SJCRH30 (cell line): ENCODE measurements at regions not wholly inside any gene's neighbourhood (a gene's known extent, or its start where the extent isn't known, plus 50 kb on each side); places are given as distances from the start of the nearest gene placed in this dataset.

ENCODE experiments used
- DNase-seq, 2 experiments: peaks; one replicate each; pipeline ENCODE4 v3.0.0-alpha.2; 2015 to 2020
- H3K27ac ChIP-seq: fragments of 250-450 bp; sonication (Bioruptor Pico); 2 replicates; pipeline ENCODE4 v1.5.1; 2020; ENCODE audit warnings: mild to moderate bottlenecking, moderate library complexity
- H3K27me3 ChIP-seq: fragments of 250-450 bp; sonication (Bioruptor Pico); 2 replicates; pipeline ENCODE4 v1.5.1; 2020; ENCODE audit warnings: mild to moderate bottlenecking, moderate library complexity
- H3K36me3 ChIP-seq: fragments of 250-450 bp; sonication (Bioruptor Pico); 2 replicates; pipeline ENCODE4 v1.5.1; 2020; ENCODE audit warnings: mild to moderate bottlenecking, moderate library complexity
- H3K4me1 ChIP-seq: fragments of 250-450 bp; sonication (Bioruptor Pico); 2 replicates; pipeline ENCODE4 v1.5.1; 2020; ENCODE audit warnings: mild to moderate bottlenecking, moderate library complexity
- H3K4me3 ChIP-seq: fragments of 250-450 bp; sonication (Bioruptor Pico); 2 replicates; pipeline ENCODE4 v1.5.1; 2020; ENCODE audit warnings: mild to moderate bottlenecking, moderate library complexity
- H3K9me3 ChIP-seq: fragments of 250-450 bp; sonication (Bioruptor Pico); replicated peaks from 2 replicates; pipeline ENCODE4 v1.5.1; 2020; ENCODE audit warnings: mild to moderate bottlenecking, moderate library complexity

DNA sequence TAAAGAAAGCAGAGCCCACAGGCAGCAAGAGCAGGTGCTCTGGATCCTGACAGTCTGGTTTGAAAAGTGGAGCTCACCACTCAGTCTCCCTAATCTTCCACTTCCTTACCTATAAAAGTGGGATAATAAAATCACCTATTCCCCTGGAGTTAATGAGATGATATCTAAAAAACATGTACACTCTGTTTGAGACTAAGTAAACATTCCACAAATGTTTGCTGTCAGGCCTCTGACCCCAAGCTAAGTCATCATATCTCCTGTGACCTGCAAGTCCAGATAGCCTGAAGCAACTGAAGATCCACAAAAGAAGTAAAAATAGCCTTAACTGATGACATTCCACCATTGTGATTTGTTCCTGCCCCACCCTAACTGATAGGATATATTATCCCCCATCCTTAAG is 1324.5 kb downstream of the XPNPEP1 start:
- no peak overlapping the region for H3K4me3 ChIP-seq
- DNase-seq: no peak
- H3K9me3 ChIP-seq: no peaks in the 10 kb centered on the region
- no peaks in the 10 kb centered on the region for H3K4me1 ChIP-seq
- no peak overlapping the region for H3K27ac ChIP-seq
- no peaks in the 10 kb centered on the region for H3K27me3 ChIP-seq
- H3K36me3 ChIP-seq: no peaks in the 10 kb centered on the region

DNA sequence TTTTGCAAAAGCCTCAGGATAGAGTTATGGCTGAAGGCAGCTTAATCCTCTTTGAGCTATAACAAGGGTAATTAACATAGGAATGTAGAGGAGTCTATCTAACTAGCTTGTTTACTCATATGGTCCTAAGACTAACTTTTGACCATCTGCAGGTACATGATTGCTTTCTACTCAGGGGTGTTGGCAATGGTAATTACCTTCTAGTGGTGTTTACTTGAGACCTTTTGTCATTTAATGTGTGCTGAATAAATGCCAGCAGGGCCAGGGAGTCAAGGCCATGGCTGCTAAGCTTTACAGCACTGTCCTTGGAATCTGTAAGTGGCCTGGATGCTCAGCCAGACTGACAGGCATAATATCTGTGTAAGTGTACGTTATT is 1325.0 kb downstream of the XPNPEP1 start:
- H3K36me3 ChIP-seq: no peaks in the 10 kb centered on the region
- H3K4me3 ChIP-seq: no peak overlapping the region
- no peaks in the 10 kb centered on the region for H3K9me3 ChIP-seq
- no peaks in the 10 kb centered on the region for H3K4me1 ChIP-seq
- H3K27ac ChIP-seq: no peak overlapping the region
- no peaks in the 10 kb centered on the region for H3K27me3 ChIP-seq
- DNase-seq: no peak

DNA sequence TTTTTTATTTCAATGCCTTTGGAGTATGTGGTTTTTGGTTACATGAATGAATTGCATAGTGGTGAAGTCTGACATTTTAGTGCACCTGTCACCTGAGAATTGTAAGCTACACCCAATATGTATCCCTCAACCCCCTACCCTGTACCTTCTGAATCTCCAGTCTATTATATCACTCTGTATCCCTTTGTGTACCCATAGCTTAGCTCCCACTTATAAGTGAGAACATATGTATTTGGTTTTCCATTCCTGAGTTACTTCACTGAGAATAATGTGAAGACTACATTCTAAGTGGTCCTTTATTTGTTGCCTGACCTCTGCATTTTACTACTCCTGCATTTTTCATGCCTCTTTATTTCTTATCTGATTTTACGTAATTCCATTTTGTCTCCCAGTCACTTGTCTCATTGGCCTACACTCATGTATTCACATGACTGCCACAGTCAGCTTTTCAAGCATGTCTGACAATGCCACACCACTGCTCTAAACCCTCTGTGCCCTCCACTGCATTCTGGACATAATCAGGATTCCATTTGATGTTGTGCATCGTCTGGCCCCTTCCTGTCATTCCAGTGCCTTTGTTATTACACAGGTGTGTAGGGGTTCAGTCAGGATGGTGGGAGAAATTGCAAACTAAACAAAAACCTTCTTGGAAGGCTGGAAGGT is 1325.5 kb downstream of the XPNPEP1 start:
- H3K27ac ChIP-seq: no peak overlapping the region

DNA sequence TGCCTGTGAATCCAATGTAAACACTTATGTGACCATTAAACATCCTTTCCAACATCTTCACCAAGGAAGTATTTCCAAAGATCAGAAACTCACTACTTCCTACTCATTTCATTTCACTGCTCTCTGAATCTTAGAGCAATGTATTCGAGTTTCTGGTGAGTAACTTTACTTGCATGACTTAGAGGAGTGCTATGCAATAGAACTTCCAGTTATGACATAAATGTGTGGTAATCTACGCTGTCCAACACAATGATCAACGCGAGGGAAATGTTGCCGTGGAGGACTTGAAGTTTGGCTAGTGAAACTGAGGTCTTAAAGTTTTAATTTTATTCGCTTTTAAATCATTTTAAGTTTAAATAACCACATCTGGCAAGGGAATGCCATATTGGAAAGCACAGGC is 1326.3 kb downstream of the XPNPEP1 start:
- H3K27me3 ChIP-seq: no peaks in the 10 kb centered on the region
- no peaks in the 10 kb centered on the region for H3K36me3 ChIP-seq
- no peaks in the 10 kb centered on the region for H3K4me1 ChIP-seq
- DNase-seq: no peak
- H3K9me3 ChIP-seq: no peaks in the 10 kb centered on the region
- H3K27ac ChIP-seq: no peak overlapping the region
- no peak overlapping the region for H3K4me3 ChIP-seq

More for the DNA sequence above, 1325.5 kb downstream of the XPNPEP1 start:
- H3K4me1 ChIP-seq: no peaks in the 10 kb centered on the region
- H3K4me3 ChIP-seq: no peak overlapping the region
- no peaks in the 10 kb centered on the region for H3K9me3 ChIP-seq
- no peaks in the 10 kb centered on the region for H3K36me3 ChIP-seq
- DNase-seq: no peak
- H3K27me3 ChIP-seq: no peaks in the 10 kb centered on the region

DNA sequence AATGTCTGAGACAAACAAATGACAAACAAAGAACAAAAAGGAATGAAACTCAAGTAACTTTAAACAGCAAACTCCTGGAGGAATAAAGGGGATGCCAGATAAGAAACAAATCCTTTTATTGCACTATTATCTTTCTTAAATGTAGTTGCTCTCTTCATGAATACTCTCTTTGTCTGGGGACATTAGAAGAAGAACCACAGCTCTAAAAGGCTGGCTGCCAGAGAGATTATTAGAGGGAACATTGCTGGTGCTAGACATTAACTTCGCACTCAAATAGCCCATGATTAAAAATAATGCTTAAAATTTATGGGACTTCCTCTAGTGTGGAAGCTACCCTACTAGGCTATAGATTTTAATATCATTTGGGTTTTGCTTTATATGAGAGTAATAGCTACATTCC is 1330.4 kb downstream of the XPNPEP1 start:
- Histone ChIP-seq H3K9me3 (no peaks in the 10 kb centered on the region), H3K4me1 (no peaks in the 10 kb centered on the region), H3K27ac (no peak overlapping the region), H3K4me3 (no peak overlapping the region), H3K36me3 (no peaks in the 10 kb centered on the region), H3K27me3 (no peaks in the 10 kb centered on the region)
- no peak for DNase-seq

DNA sequence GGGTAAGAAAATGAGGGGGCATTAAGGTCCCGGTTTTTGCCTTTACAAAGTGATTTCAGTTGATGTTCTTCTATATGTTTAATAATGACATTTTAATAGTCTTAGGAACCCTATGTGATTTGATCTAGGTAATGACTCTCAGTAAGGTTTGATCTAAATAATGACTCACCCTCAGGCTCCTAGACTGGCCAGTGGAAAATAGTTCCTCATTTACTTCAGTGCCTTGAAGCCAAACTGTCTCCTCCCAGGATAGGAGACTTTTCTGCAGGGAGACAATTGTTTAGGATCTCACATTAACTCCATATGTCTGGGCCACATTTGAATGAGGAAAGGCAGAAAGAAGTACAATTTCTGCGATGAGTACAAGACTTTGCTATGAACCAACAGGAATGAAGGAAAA is 1331.9 kb downstream of the XPNPEP1 start:
- no peak for DNase-seq
- H3K4me3 ChIP-seq: no peak overlapping the region
- no peaks in the 10 kb centered on the region for H3K27me3 ChIP-seq
- H3K4me1 ChIP-seq: no peaks in the 10 kb centered on the region
- no peaks in the 10 kb centered on the region for H3K9me3 ChIP-seq
- no peak overlapping the region for H3K27ac ChIP-seq
- no peaks in the 10 kb centered on the region for H3K36me3 ChIP-seq

DNA sequence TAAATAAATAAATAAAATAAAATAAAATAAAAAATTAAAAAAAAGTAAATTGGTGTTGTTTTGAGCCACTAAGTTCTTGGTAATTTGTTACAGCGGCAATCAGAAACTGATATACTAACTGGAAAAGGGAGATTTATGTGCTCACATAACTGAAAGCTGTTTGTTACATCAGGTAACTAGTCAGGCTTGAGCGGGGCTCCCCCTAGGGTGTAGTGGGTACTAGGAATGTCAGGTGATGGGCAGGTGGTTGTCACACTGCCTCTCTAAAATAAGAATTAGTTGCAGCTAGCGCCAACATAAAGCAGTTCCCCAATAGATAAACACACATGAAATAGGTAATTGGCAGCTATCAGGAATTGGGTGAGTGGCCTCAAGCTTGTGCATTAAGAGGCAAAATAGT is 1336.9 kb downstream of the XPNPEP1 start:
- DNase-seq: no peak
- Histone ChIP-seq H3K9me3 (no peaks in the 10 kb centered on the region), H3K27ac (no peak overlapping the region), H3K4me3 (no peak overlapping the region), H3K36me3 (no peaks in the 10 kb centered on the region), H3K4me1 (no peaks in the 10 kb centered on the region), H3K27me3 (no peaks in the 10 kb centered on the region)

DNA sequence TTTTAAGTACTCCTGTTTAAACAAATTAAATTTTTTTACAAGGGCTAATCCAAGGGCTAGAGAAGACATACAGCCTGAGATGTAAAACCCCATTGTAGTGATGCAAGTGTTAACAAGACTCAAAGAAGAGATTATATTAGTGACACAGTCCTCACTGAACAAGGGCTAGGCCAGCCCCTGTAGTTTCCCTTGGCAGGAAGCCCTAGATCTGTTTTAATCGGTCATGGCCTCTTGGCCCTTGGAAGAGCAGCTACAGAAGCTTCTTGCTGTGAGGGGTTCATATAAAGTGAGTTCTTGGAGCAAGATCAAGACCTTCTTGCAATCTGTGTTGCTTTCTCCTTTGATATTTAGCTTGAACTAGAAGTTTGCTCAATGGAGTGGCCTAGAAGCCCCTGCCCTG is 1339.4 kb downstream of the XPNPEP1 start:
- Histone ChIP-seq H3K36me3 (no peaks in the 10 kb centered on the region), H3K27ac (no peak overlapping the region), H3K4me1 (no peaks in the 10 kb centered on the region), H3K9me3 (no peaks in the 10 kb centered on the region), H3K27me3 (no peaks in the 10 kb centered on the region), H3K4me3 (no peak overlapping the region)
- DNase-seq: no peak

DNA sequence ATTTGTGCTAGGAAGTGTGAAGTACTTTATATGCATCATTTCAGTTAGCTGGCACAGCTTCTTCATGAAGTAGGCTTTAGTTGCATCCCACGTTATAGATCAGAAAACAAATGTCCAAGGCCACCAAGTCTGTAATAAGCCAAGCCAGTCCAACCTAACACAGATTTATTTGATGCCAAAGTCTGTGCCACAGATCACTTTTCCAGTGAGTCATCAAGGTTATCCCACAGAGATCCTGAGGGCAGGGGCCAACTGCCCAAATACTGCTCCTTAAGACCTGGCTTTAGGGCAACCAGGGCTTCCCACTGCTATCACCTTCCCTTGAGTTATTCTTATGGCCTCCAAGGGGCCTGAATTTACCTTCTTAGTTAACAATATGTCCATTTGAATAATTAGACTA is 1340.4 kb downstream of the XPNPEP1 start:
- no peak for DNase-seq
- no peaks in the 10 kb centered on the region for H3K4me1 ChIP-seq
- no peak overlapping the region for H3K27ac ChIP-seq
- no peaks in the 10 kb centered on the region for H3K36me3 ChIP-seq
- H3K9me3 ChIP-seq: no peaks in the 10 kb centered on the region
- H3K4me3 ChIP-seq: no peak overlapping the region
- H3K27me3 ChIP-seq: no peaks in the 10 kb centered on the region

DNA sequence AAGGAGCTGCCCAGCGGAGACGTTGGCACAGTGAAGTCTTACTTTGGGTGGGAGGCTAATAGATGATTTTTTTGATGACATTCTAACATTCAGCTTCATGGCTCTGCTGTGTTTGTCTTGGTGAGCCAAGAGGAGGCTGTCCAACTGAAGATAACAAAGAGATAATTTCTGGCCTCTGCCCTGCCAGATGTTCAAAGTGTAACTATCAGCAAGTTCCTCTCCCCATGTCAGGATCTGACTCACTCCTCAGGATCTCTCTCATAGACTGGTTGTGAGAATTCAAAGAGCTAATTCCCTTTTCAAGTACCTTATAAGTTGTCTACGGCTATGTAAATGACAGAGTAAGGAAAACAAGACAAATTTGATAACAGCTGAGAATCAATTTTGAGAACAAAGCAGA is 1340.9 kb downstream of the XPNPEP1 start:
- Histone ChIP-seq H3K4me3 (no peak overlapping the region), H3K36me3 (no peaks in the 10 kb centered on the region), H3K27ac (no peak overlapping the region), H3K9me3 (no peaks in the 10 kb centered on the region), H3K27me3 (no peaks in the 10 kb centered on the region), H3K4me1 (no peaks in the 10 kb centered on the region)
- DNase-seq: no peak

DNA sequence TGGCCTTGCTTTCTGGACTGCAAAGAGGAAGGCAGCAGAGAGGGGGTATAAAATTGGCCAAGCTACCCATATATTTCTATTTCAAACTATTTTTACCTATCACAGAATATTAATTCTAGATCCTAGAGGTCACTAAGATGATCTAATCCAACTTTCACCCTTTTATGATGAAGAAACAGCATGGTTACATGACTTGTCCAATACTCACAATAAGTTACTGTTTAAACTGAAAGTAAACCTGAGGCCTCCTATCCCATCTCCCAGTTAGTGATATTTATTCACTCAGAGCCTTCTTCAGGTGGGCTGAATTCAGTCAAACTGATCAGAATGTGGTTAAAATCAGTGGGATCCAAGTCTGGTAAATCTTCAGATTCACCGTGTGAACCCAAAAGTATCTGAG is 1345.1 kb downstream of the XPNPEP1 start:
- Histone ChIP-seq H3K27ac (no peak overlapping the region), H3K9me3 (no peaks in the 10 kb centered on the region), H3K36me3 (no peaks in the 10 kb centered on the region), H3K27me3 (no peaks in the 10 kb centered on the region), H3K4me3 (no peak overlapping the region), H3K4me1 (no peaks in the 10 kb centered on the region)
- DNase-seq: no peak

DNA sequence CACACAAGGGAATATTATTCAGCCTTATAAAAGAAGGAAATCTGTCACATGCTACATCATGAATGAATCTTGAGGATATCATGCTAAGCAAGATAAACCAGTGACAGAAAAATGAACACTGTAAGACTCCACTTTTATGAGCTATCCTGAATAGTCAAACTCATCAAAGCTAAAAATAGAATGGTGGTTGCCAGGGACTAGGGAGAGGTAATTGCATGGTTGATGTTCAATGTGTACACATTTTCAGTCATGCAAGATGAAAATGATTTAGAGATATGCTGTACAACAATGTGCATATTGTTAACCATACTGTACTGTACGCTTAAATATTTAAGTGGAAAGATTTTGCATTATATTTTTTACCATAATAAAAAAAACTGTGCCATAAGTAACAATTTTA is 1349.1 kb downstream of the XPNPEP1 start:
- no peaks in the 10 kb centered on the region for H3K4me1 ChIP-seq
- DNase-seq: no peak
- H3K36me3 ChIP-seq: no peaks in the 10 kb centered on the region
- H3K27ac ChIP-seq: no peak overlapping the region
- H3K9me3 ChIP-seq: no peaks in the 10 kb centered on the region
- no peak overlapping the region for H3K4me3 ChIP-seq
- no peaks in the 10 kb centered on the region for H3K27me3 ChIP-seq

DNA sequence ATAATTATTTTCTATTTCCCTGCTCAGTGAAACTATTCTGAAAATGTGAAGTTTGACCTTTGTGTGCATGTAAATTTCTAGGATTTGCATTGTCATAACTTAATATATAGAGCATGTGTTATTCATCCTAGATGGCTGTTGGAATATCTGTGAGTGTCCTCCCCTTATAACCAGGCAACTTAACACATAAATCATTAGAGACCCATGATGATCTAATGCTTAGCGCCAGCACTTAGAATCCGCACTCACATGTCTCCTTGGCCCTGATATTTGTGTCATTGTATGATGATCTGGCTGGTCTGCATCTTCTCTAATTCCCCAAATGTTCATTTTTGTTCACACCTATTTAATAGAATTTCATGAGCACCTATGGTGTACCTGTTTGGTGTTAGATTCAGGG is 1354.5 kb downstream of the XPNPEP1 start:
- no peaks in the 10 kb centered on the region for H3K4me1 ChIP-seq
- H3K27me3 ChIP-seq: no peaks in the 10 kb centered on the region
- no peaks in the 10 kb centered on the region for H3K36me3 ChIP-seq
- H3K4me3 ChIP-seq: no peak overlapping the region
- H3K27ac ChIP-seq: no peak overlapping the region
- H3K9me3 ChIP-seq: no peaks in the 10 kb centered on the region
- DNase-seq: no peak

DNA sequence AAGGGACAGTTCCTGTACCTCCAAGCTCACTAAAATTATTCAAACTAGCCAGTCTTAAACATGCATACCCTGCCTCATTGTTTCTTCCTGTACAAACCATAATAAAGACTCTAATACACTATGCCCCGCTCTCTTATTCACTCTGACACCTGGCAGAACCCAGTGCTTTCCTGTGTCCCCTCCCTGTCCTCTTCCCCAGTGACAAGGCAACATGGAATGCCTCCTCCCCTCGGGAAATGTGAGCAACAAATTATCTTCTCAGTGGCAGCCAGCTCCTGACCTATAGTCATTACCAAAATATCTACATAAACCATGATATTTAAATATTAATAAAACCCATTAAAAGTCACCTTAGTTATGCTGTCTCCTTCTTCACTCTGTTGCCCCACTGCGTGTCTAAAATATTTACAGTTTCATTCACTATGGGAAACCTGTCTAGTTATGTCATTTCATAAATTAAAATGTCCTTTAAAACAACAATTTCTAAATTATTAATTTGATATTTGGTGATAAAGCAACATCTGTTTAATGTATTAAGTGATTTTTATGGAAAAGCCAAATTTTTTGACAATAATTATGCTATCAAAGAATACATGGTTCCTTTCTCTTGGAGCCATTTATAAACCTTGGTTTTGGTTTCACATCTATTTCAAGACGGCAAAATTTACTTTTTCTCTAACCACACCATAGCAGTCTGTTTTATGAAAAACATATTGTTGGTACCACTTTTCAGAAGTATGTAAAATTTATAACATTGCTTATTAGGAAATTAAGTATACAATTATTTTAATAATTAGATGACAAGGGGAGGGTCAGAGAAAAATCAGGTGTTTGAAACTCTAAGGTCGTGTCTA is 1355.2 kb downstream of the XPNPEP1 start:
- H3K4me3 ChIP-seq: no peak overlapping the region
- H3K4me1 ChIP-seq: no peaks in the 10 kb centered on the region
- DNase-seq: no peak
- no peak overlapping the region for H3K27ac ChIP-seq
- H3K27me3 ChIP-seq: no peaks in the 10 kb centered on the region
- no peaks in the 10 kb centered on the region for H3K36me3 ChIP-seq
- no peaks in the 10 kb centered on the region for H3K9me3 ChIP-seq

DNA sequence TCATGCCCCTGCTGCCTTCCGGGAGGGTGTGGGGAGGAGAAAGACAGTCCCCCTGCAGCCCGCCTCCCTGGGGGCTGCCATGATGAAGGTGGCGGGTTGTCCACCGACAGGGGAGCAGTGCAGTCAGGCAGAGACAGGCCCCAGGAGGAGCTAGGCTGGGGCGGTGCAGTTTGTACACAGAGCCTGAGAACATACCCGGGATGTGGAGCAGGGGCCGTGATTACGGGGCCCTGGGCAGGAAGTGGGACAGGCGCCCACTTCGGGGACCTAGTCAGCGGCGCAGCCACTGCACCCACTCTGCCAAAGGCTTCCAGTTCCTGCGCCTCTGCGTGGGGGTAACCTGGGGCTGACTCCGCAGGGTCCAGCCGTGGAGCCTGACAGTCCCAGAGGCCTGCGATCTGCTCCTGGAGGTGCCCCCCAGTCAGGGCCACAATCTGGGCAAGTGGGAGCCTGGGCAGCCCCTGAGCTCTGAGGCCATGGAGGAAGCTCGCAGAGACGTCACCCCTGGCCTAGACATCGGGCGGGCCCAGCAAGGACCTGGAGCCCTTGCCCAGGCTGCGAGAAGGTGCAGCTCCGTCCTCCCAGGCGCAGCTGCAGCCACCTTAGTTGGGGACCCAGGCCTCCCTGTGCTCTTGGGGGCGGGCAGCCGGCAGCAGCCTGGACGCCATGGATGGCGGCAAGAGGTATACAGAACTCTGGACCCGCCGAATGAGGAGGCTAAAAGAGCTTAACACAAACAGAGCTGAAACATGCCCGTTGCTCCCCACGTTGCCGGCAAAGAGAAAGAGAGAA is 1356.8 kb downstream of the XPNPEP1 start:
- H3K36me3 ChIP-seq: no peaks in the 10 kb centered on the region

More for the DNA sequence above, 1356.8 kb downstream of the XPNPEP1 start:
- Histone ChIP-seq H3K27ac (no peak overlapping the region), H3K27me3 (no peaks in the 10 kb centered on the region), H3K4me3 (no peak overlapping the region), H3K9me3 (no peaks in the 10 kb centered on the region), H3K4me1 (no peaks in the 10 kb centered on the region)
- no peak for DNase-seq
